GM18507 (cell line): ENCODE measurements at regions not wholly inside any gene's neighbourhood (a gene's known extent, or its start where the extent isn't known, plus 50 kb on each side); places are given as distances from the start of the nearest gene placed in this dataset.
A peak's percentile ranks its signal among the peaks of the same experiment; 100 is the strongest.

ENCODE experiments used
- DNase-seq: peaks from one replicate; pipeline ENCODE4 v3.0.0; 2011; ENCODE audit warnings: low read depth; ENCODE audit not compliant: insufficient read length; ENCODE audit errors: extremely low spot score
- FAIRE-seq: peaks from 2 replicates; lab custom pipeline; 2011; peaks lifted over from hg19 to GRCh38; lab: Jason Lieb, UNC

DNA sequence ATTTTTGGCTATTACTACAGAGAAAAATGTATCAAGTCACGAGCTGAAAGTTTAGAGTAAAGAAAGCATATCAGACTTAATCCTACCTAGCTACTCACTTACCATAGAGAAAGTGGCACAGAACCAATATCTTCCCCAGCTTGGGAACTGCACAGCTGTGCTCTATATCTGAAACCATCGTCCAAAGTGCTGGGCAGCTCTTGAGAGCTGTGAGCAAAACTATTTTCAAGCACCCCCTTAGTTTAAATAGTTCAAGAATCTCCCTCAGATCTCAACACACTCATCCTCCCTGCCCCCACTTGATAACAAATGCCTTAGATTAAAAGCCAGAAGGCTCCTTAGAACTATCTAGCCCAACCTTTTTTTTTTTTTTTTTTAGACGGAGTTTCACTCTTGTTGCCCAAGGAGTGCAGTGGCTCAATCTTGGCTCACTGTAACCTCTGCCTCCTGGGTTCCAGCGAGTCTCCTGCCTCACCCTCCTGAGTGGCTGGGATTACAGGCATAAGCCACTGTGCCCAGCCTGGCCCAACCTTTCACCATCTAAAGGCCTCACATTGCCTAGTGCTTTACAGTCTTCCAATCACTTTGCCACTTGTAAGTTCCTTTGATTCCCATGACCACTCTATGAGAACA is 94.2 kb upstream of the APC start:
- FAIRE-seq (no peak), DNase-seq (no peak)

DNA sequence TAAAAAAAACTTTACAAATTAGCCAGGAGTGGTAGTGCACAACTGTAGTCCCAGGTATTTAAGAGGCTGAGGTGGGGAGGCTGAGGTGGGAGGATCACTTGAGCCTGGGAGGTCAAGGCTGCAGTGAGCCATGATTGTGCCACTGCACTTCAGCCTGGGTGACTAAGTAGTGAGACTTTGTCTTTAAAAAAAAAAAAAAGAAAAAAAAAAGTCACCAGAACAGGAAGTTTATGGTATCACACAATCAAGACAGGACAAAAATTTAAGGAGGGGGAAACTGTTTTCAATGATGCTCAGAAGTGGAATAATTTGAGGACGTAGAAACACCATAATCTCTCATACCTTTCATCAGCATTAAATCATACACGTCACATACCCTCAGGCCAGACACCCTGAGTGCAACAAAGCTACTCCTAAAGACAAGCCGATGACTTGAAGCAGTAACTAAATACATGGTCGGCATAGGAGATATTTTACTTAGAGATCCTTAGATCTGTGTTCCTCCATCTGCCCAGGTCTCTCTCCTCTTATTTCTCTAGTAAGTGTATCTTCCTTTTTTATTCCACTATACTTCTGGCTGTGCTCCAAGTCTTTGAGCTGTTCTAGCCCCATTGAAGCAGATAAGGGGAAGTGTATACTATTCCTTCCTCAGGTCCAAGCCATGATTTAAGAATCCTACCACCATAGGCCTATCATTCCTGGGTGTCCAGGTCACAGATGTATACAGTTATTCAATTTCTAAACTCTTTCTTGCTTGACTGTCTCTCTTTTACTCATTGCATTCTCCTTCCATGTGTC is 91.3 kb upstream of the APC start:
- FAIRE-seq (no peak), DNase-seq (no peak)

DNA sequence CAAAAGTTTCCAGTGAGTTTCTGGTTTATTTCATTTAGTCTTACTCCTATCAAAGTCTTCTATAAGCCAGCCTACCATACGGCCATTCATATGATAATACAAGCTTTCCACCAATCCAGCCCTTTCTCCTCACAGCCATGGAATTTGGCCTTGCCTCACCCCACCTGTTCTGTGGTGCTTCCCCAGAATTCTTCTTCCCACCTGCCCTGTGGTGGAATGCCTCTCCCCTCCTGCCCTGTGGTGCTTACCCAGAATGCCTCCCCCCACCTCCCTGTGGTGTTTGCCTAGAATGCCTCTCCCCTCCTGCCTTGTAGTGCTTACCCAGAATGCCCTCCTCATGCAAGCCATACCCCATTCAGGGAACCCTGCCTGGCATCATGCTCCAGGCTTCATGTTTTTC is 90.3 kb upstream of the APC start:
- FAIRE-seq = no peak
- DNase-seq = no peak

DNA sequence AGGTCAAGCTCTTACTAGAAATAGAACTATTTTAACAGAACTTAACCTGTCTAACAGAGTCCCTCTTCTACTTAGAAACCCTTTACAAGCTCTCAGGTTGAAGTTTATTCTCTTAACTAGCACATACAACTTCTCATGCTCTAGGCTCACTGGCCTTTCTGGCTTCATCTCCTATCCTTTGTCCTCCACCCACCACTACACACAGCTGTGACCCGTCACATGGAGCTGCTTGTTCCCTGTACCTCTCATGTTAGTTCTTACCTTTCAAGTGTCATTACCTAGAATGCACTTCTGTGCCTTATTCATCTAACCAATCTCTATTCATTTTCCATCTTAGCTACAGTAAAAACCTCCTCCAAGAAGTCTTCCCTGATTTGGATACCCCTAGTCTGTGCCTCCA is 89.4 kb upstream of the APC start:
- no peak for FAIRE-seq
- DNase-seq = no peak

DNA sequence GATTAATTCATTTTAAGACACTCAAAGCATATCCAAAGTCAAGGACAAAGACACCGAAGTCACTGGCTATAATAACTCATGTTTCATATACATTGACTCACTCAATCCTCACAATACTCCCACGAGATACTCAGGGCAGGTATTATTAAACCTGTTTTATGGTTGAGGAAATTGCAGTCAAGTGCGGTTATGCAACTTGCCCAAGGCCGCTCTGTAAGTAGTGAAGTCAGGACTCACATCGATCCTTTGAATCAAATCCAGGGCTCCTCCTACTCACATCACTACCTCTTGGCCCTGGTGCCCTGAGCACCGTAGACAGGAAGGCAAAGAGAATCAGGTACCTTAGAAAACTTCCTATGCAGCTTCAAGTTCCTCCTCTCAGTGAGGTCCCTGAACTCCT is 87.8 kb upstream of the APC start:
- FAIRE-seq (no peak), DNase-seq (no peak)

DNA sequence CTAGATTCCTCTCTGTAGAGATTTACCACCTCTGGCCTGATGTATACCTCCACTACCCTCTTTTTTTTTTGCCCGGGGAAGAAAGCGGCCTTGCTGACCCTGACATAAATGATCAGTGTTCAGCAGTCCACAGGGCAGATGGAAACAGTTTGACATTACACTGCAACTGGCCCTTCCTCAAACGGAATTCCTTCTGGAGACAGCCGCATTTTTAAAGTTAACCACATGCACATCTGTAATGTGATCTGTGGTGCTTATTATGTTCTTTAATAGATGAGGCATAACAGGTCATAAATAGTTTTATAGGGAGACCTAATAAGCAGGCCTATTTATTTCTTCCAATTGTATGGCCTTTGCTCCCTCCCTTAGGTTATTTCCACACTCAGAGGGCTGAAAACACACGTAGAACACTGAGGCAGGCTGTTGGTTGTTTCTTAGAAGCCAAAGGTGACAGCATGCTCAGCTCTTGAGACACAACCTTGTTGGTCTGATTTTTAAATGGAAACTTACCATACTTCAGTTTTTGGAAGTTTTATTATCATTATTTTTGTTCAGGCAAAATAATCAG is 84.0 kb upstream of the APC start:
- FAIRE-seq (no peak), DNase-seq (no peak)

DNA sequence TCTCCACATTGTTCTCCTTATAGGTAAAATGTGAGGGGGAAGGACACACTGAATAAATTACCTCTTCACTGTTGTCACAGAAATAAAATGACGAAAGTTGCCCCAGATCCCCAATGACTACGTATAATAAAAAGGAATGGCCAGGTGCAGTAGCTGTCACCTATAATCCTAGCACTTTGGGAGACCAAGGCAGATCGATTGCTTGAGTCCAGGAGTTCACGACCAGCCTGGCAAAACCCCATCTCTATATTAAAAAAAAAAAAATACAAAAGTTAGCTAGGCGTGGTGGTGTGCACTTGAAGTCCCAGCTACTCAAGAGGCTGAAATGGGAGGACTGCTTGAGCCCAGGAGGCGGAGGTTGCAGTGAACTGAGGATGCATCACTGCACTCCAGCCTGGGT is 82.2 kb upstream of the APC start:
- DNase-seq = no peak
- FAIRE-seq = no peak

DNA sequence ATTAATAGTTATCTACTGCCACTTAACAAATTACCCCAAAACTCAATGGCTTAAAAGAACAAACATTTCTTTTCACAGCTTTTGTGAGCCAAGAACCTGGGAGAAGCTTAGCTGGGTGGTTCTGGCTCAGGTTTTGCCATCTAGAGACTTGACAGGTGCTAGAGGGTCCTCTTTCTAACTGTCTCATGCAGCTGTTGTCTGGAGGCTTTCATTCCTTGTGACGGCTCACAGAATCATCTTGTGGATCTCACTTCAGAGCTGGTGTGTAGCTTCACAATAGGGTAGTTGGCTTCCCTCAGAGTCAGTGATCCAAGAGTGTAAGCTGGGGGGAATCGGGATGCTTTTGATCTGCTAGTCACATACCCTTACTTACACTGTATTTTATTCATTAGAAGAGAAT is 81.2 kb upstream of the APC start:
- no peak for FAIRE-seq

DNA sequence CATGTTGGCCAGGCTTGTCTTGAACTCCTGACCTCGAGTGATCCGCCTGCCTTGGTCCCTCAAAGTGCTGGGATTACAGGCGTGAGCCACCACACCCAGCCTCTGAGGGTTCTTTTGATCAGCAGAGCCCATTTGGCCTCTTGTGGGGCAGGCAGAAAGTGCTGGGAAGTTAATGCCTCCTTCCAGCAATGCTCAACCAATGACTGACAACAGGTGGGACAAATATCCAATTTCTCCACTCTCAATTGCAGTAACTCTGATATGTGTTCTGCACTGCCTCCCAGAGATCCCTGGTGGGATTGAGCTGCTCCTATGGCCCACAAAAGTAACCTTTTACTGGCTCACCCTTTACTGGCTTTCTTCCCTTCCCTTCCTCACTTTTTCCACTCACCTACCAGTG is 79.9 kb upstream of the APC start:
- DNase-seq = no peak
- FAIRE-seq = no peak

More for the DNA sequence above, 81.2 kb upstream of the APC start:
- DNase-seq = no peak

DNA sequence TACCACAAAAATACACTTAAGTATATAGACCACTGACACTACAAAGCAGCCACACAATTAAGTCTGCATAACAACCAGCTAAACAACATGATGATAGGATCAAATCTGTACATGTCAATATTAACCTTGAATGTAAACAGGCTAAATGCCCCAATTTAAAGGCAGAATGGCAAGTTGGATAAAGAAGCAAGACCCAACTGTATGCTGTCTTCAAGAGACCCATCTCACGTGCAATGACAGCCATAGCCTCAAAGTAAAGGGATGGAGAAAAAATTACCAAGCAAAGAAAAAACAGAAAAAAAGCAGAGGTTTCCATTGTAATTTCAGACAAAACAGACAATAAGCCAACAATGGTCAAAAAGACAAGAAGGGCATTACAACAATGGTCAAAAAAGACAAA is 77.3 kb upstream of the APC start:
- DNase-seq (no peak), FAIRE-seq (no peak)

DNA sequence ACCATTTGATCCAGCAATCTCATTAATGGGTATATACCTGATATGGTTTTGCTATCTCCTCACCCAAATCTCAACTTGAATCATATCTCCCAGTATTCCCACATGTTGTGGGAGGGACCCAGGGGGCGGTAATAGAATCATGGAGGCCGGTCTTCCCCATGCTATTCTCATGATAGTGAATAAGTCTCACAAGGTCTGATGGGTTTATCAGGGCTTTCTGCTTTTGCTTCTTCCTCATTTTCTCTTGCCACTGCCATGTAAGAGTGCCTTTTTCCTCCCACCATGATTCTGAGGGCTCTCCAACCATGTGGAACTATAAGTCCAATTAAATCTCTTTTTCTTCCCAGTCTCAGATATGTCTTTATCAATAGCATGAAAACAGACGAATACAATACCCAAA is 74.5 kb upstream of the APC start:
- no peak for FAIRE-seq
- no peak for DNase-seq

DNA sequence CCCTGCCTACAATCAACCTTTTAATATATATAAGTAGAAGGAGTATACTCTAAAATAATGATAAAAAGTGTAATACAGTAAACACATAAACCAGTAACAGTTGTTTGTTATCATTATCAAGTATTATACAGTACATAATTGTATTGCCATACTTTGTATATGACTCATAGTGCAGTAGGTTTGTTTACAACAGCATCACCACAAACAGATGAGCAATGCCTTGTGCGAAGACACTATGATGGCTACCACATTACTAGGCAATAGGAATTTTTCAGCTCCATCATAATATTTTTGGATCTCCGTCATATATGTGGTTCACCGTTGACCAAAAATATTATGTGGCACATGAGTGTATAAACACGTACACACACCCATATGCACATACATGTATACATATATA is 69.7 kb upstream of the APC start:
- DNase-seq = no peak
- peak; percentile 53 for FAIRE-seq

DNA sequence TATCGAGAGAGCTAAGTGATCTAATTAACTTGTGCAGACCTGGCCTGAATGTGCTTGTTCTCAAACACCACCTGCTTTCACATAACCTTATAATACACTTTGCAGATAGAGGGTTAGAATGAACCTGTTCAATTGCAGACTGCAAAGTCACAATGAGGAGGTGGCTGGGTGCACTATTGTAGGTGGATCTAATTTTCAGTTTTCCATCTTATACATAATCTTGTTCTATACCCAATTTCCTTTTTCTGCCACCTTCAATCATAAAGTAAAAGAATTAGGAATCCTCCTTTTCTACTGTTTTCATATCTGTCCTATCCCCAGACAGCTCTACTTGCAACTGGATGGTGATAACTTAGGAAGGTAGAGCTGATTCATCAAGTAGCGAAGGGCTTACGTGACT is 68.8 kb upstream of the APC start:
- FAIRE-seq = no peak
- no peak for DNase-seq

DNA sequence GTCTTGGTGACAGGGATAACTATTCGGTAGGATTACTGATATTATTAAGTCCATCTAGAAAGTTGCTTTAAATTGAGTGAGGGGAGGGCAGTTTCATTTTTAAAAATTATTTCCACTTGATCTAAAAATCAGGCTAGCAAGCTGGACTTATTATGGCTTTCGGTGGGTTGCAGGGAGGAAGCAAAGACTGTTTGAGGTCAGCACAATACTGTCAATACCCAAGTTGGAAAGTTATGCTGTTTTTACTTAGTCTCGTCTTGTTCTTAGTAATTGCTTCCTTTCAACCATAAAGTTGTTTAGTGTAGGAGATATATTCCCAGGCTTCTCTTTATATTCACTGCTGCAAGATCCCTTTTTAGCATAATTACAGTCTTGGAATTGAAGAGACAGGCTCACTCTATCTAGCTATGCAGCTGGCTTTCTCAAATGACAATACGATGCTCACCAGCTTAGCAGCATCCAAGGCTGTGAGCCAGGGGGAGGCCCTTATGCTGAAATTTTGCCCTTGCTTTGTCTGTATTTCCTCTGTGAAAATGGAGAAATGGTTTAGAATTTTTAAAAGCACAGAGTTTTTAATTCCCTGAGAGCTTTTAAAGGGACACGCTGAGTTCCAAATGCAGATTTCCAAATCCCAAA is 68.2 kb upstream of the APC start:
- no peak for FAIRE-seq

DNA sequence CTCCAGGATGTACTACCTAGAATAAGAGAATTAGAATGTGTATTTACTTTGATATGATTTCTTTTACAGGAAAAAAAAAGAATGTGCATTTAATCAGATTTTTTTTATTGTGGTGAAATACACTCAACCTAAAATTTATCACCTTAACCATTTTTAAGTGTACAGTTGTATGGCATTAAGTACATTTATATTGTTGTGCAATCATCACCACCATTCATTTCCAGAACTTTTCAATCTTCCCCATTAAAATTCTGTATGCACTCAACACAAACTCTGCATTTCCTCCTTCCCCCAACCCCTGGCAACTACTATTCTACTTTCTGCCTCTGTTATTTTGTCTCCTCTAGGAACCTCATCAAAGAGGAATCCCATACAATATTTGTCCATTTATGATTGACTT is 66.0 kb upstream of the APC start:
- no peak for FAIRE-seq
- DNase-seq = no peak

More for the DNA sequence above, 68.2 kb upstream of the APC start:
- no peak for DNase-seq

DNA sequence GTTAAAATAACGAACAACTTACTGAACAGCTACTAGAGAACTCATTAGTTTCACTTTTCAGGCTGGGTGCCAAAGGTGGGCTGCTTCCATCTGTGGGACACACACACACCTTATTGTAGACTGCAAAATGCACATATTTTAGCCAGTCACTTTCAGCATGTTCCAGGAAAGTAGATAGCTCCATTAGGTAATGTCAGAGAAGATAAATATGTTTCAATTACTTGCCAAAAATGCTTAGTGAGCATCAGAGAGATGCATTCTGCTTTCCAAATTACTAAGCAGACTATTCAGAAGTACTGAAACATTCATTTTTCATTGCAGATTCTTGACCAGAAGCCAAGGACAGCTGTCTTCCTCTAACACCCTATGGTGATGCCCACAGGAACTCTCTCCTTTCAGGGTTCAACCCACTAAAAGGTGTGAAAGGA is 56.2 kb upstream of the APC start:
- no peak for DNase-seq

DNA sequence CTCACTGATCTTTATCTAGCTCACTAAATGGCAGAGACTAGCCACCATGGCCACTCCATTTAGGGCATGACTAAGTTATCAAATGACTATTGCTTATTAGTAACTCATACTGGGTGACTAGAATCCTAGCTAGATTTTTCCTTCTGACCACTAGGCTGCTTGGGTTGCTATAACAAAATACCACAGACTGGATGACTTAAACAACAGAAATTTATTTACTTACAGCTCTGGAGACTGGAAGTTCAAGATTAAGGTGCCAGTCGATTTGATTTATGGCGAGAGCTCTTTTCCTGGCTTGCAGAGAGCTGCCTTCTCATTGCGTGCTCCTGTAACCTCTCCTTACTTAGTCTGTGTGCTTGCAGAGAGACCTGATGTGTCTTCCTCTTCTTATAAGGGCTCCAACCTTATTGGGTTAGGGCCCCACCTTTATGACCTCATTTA is 55.0 kb upstream of the APC start:
- FAIRE-seq (no peak), DNase-seq (no peak)

More for the DNA sequence above, 56.2 kb upstream of the APC start:
- FAIRE-seq = peak; percentile 78

DNA sequence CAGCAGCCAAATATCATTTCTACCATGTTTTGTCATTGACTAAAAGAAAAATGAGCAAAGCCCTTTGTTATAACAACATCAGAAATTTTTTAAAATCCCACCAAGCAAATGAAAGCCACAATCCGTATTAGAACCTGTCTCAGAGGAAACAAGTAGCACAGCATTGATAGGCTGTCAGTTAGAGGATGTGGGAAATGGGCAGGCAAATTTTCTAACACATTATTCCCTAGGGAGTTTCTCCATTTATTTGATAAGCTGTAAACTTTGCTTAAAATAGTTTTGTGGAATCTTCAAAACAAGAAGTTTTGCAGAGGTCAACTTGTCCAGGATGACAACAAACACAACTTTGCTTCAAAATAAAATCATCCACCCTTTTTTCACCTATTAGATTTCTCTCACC is 53.6 kb upstream of the APC start:
- DNase-seq = no peak
- FAIRE-seq = peak; percentile 75

DNA sequence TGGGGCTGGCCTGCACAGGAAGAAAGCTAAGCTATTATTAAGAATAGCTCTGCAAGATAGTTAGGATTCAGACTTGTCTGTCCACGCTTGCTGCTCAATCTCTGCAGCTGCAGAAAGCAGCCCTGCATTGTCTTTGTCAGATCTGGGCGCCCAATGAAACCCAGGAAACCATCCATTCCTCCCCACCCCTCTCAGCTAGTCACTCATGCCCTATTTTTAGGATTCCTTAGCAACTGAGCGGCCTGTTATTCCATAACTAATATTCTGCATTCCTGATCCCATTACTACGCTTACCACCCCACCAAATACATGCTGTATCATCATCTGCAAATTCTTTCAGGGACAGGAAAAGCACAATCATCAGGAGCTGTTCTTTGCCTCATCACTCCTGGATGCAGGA is 52.9 kb upstream of the APC start:
- DNase-seq (no peak), FAIRE-seq (no peak)

DNA sequence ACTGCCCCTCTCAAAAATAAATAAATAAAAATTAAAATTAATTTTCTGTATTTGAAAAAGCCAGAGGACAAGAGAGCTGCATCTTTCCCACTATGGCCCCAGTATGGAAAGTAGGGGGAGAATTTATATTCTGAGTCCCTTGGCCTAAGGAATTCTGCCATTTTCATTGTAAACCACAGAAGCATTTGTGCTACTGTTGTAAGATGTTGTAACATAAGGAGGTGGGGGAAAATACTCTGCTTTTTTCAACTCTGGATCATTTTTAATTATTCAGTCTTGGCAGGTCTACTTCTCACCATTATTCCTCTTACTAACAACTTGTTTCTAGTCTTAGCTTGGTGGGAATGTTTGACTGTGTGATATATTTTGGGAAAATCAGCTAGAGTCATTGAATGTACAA is 52.3 kb upstream of the APC start:
- FAIRE-seq = no peak
- no peak for DNase-seq

DNA sequence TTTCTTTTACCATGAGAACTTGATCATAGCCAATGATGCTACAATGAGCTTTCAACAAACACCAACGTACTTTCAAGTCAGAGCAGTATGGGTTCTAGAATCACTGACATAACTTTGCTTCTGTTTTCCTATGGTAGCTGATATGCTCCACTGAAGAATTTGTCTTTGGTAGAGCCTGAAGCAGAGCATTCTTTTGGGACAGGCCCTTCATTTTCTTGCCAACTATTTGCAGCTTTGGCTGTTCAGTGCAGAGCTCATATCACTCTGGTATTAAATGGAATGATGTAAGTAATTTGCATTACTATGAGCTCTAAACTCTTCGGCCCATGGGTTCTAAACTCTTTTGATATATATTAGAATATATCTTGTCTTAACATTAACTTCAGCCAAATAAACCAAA is 51.8 kb upstream of the APC start:
- FAIRE-seq (no peak), DNase-seq (no peak)
